Omental fat pad (tissue), 3 donors: ENCODE measurements at regions not wholly inside any gene's neighbourhood (a gene's known extent, or its start where the extent isn't known, plus 50 kb on each side); places are given as distances from the start of the nearest gene placed in this dataset.

Experiments used
- ATAC-seq: fragments of 150-250 bp; one replicate; pipeline ENCODE4 v1.9.1; 2016; ENCODE audit warnings: mild to moderate bottlenecking, moderate library complexity; ENCODE audit not compliant: low FRiP score
- DNase-seq: peaks from one replicate; pipeline ENCODE4 v3.0.0-alpha.2; 2019; ENCODE audit warnings: low spot score
- TF ChIP-seq, protein P1 (sequence below), 3 donors: fragments of 450-650 bp; IDR thresholded peaks; one replicate each; pipeline ENCODE4 v1.5.1; 2016 to 2017; ENCODE audit warnings: antibody characterized with exemption in 3 of 3, mild to moderate bottlenecking in 3 of 3, moderate library complexity in 2 of 3

GRCh38 chr18:34598120-34598635 lies 111.9 kb upstream of the DTNA start:
- DNase-seq (no peak), ATAC-seq (no peak)
- TF ChIP-seq, protein P1, sequence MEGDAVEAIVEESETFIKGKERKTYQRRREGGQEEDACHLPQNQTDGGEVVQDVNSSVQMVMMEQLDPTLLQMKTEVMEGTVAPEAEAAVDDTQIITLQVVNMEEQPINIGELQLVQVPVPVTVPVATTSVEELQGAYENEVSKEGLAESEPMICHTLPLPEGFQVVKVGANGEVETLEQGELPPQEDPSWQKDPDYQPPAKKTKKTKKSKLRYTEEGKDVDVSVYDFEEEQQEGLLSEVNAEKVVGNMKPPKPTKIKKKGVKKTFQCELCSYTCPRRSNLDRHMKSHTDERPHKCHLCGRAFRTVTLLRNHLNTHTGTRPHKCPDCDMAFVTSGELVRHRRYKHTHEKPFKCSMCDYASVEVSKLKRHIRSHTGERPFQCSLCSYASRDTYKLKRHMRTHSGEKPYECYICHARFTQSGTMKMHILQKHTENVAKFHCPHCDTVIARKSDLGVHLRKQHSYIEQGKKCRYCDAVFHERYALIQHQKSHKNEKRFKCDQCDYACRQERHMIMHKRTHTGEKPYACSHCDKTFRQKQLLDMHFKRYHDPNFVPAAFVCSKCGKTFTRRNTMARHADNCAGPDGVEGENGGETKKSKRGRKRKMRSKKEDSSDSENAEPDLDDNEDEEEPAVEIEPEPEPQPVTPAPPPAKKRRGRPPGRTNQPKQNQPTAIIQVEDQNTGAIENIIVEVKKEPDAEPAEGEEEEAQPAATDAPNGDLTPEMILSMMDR (IDR thresholded peaks at IDR 0.05) = no peak

GRCh38 chr18:34600158-34600557 lies 109.9 kb upstream of the DTNA start:
- peak; percentile 50 for ATAC-seq
- no peak for DNase-seq
- TF ChIP-seq, protein P1 (IDR thresholded peaks at IDR 0.05) = no peak

GRCh38 chr18:34600874-34601656 lies 109.0 kb upstream of the DTNA start:
- ATAC-seq (no peak), DNase-seq (no peak)
- TF ChIP-seq, protein P1 (IDR thresholded peaks at IDR 0.05) = no peak

DNA sequence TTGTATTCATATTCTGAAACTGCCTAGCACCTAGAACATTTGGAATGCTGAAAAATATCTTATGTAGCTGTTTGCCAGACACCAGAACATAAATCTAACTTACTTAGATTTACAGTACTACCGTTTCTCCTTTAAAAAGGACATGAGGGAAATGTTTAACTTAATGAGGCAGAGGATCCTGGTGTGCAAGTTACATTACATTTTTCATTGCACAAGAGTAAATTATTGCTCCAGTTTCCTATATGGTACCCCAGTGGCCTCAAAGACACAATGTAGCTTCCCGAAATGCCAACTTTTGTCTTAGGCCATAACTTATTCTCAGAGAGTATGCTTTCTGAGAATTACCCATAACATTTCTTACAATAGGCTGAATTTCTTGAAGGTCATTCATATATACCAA lies 105.5 kb upstream of the DTNA start:
- TF ChIP-seq, protein P1 (IDR thresholded peaks at IDR 0.05) = no peak
- ATAC-seq (no peak), DNase-seq (no peak)

DNA sequence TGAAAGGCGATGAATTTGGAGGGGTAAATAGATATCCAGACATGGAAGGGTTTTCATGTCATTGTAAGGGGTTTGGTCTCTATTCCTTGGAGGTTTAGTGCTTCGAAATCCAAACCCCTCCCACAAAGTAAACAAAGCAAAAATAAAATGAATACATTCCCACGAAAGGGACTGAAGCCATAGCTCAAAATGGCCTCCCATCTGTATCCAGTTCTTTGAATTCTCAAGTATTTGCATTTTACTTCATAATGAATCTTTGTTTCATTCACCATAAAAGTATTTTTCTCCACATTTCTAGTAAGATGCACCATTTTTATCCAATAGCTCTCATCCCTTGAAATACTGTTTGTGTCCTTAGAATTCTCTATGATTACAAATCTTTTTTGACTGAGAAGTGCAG lies 103.2 kb upstream of the DTNA start:
- DNase-seq (no peak), ATAC-seq (no peak)
- TF ChIP-seq, protein P1 (IDR thresholded peaks at IDR 0.05) = no peak

GRCh38 chr18:34608064-34608463 lies 102.0 kb upstream of the DTNA start:
- TF ChIP-seq, protein P1 (IDR thresholded peaks at IDR 0.05) = no peak
- ATAC-seq (no peak), DNase-seq (no peak)
